Epithelial cell of esophagus (primary cell): ENCODE measurements at regions not wholly inside any gene's neighbourhood (a gene's known extent, or its start where the extent isn't known, plus 50 kb on each side); places are given as distances from the start of the nearest gene placed in this dataset.

ENCODE experiments used
- DNase-seq: peaks from one replicate; pipeline ENCODE4 v3.0.0; 2010; ENCODE audit warnings: low read depth
- H3K4me3 ChIP-seq: 2 replicates; pipeline ENCODE4 v1.5.1; 2011; ENCODE audit warnings: mild to moderate bottlenecking, low read length, control low read depth
- CTCF ChIP-seq: IDR thresholded peaks from 2 replicates; pipeline ENCODE4 v1.5.1; 2011; ENCODE audit warnings: low read depth, mild to moderate bottlenecking, low read length, control low read depth, inconsistent platforms; ENCODE audit not compliant: insufficient read depth; ENCODE audit errors: missing control alignments

GRCh38 chr3:87047852-87048251 lies 56.9 kb upstream of the VGLL3 start:
- no peak for TF ChIP-seq CTCF
- no peak for DNase-seq
- H3K4me3 ChIP-seq = no peak overlapping the region

- no peak overlapping the region for H3K4me3 ChIP-seq
- TF ChIP-seq CTCF = no peak
- DNase-seq = no peak
Observed at GRCh38 chr3:87046241-87046640, 55.3 kb upstream of the VGLL3 start.

- DNase-seq = no peak
- TF ChIP-seq CTCF = no peak
- no peak overlapping the region for H3K4me3 ChIP-seq
Observed at GRCh38 chr3:87045473-87045872, 54.5 kb upstream of the VGLL3 start.

GRCh38 chr3:87044846-87045245 lies 53.9 kb upstream of the VGLL3 start:
- no peak overlapping the region for H3K4me3 ChIP-seq
- TF ChIP-seq CTCF = no peak
- no peak for DNase-seq

GRCh38 chr3:87044409-87044808 lies 53.5 kb upstream of the VGLL3 start:
- no peak overlapping the region for H3K4me3 ChIP-seq
- no peak for TF ChIP-seq CTCF
- DNase-seq = no peak

- no peak overlapping the region for H3K4me3 ChIP-seq
- DNase-seq = no peak
- TF ChIP-seq CTCF = no peak
Observed at GRCh38 chr3:87041191-87041590, 50.2 kb upstream of the VGLL3 start.
